HG02678 (cell line): ENCODE measurements at regions not wholly inside any gene's neighbourhood (a gene's known extent, or its start where the extent isn't known, plus 50 kb on each side); places are given as distances from the start of the nearest gene placed in this dataset.

ENCODE experiments used
- ATAC-seq: cut with Tn5 transposase; IDR thresholded peaks from one replicate; pipeline ENCODE4 v1.9.1; 2021; ENCODE audit warnings: mild to moderate bottlenecking, moderate library complexity; ENCODE audit not compliant: unreplicated experiment

- ATAC-seq: no peak
Measured at GRCh38 chr10:43866712-43867111, 218.0 kb upstream of the ZNF32 start.

DNA sequence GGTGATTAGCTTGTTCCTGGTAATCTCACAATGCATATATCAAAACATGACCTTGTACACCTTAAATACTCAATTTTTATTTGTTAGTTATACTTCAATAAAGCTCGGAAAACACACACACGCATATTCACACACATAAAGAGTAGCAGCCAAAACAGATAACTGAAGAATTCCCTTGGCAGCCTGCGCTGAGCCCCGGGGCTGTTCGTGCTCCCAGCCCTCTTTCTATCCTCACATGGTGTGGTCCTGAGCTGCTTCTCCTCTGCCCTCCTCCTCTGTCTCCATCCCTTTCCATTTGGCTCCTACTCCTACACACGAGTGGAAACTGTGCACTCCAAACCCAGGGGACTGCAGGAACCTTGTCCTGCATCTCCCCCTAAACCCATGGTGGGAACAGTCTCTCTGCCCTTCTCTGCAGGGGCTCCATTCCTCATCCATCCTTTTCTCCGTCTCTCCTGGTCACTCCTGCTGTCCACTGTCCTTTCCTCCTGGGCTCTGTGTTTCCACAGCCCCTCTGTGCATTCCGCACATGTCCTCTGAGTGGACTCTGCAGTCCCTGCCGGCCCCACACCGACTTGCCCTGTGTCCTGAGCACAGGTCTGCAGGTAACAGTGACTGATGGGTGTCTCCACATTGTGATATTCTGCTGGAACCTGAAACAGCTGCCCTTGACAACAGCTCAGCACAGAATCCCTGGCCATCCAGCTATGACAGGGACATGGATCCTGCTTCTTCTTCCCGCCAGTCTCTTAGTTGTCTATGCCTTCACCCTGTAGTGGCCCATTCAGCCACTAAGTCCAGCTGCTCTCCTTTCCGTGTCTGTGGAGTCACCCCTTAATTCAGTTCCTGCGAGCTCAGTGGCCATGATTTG is 216.8 kb upstream of the ZNF32 start:
- ATAC-seq: no peak

- ATAC-seq: no peak
Measured at GRCh38 chr10:43864656-43865055, 216.0 kb upstream of the ZNF32 start.

GRCh38 chr10:43863859-43864591 is 215.3 kb upstream of the ZNF32 start:
- no peak for ATAC-seq

DNA sequence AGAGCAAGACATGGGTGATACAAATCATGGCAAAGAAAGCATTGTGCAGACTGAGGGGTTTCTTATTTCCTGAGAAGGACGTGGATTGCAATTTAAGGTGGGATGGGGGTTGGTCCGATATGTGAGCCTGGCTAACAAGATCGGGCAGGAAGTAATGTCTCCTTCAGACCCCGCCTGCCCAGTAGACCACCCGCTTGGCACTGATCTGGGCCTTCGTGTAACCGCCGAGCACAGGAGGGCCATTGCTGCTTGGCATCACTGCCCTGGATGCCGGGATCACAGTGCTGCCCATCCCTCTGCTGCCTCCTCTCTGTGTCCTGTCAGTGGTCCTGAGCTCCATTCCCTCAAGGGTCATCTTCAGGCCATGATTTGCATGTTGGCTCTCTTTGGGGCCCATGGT is 214.6 kb upstream of the ZNF32 start:
- ATAC-seq: no peak

DNA sequence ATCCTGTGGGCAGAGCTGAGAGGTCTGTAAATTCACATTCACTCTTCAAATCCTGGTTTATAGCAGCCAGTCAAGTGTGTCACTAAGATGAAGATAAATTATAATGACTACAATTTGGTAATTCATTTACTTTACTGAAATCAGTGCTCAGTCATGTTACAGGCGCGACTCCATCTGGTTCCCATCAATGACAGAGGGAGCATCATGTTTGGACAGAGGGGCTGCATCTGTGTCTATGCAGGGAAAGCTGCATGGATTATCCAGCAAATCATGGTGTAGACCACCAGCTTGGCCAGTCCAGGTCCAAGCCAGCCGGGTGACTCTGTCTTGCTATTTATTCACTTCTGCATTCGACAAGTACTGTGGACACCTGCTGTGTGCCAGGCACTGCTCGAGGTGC is 214.1 kb upstream of the ZNF32 start:
- ATAC-seq: no peak

- no peak for ATAC-seq
Measured at GRCh38 chr10:43861966-43862751, 213.5 kb upstream of the ZNF32 start.

DNA sequence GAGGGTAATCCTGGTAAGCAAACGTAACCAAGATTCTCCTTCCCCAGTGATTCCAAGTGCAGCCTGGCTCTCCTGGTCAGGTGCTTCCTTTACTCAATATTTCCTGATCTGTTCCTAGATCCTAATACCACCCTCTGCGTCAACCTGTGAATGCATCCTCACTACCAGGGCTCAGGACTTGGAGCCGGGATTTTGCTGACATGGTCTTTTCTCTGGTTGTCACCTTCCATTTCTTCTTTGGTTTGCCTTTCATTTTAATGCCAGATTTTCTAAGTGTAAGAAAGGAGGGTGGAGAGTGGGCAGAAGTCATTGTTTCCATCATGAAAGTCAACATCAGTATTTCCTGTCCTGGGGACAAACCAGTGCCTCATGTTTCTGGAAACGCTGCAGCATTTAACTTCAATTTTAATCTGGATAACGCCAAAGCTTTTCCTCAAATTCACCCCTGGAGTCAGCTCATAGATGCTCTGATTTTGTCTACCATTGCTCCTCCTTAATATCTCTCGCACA is 210.4 kb upstream of the ZNF32 start:
- no peak for ATAC-seq

GRCh38 chr10:43857931-43858315 is 209.2 kb upstream of the ZNF32 start:
- ATAC-seq: no peak

- no peak for ATAC-seq
Measured at GRCh38 chr10:43857206-43857930, 208.7 kb upstream of the ZNF32 start.

DNA sequence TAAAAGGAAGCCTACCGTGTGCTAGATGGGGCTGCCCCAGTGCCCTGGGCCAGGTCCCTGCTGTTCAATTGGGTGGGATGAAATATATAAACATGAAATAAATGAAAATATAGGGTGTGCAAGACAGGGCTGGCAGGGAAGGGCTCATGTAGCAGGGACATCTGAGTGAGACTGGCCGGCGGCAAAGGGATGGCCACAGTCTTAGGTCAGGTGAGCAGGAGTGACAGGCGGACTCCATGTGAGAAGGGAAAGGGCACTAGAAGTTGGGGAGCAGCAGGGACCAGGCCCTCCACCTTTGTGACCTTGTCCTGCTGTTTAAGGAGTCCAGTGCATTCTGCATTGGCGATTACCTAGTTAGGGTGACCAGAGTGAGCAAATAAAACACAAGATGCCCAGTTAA is 207.6 kb upstream of the ZNF32 start:
- no peak for ATAC-seq

DNA sequence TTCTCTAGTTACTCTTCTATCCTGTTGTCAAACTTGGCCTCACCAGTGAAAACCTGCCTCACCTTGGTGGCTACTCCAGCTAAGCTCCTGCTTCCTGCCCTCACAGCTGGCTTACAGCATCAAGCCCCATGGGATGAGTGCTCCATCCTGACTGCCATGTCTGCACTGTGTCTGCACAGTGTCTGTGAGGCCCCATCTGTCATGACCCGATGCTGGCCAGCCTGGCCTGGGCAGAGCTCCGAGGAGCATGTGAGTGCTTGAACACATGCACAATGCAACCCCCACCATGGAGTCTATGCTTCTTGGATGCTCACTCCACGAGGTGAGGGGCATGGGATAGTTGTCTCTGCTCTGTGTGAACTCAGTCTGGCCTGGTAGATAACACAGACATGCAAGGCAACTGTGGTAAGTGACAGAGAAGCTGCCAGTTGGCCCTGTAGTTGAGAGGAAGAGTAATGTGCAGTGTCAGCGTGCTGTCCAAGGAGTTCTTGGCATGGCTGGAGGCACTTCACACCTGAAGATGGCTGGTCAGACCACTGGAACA is 207.1 kb upstream of the ZNF32 start:
- no peak for ATAC-seq

DNA sequence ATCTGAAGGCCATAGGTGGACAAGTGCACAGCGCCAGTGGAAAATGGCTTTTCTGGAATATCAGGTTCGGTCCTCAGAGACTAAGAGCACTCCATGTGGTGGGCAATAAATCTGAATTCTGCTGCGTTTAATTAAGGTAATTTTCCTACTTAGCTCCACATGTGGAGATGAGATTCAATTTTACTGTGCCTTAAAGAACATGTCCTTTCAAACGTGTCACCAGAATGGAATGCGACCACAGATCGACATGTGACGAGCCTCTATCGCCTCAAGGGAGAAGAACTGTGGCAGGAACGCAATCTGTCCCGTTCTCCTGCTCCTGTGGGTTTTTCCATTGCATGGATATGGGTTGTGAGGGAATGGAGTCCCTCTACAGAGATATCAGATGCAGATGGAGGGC is 205.3 kb upstream of the ZNF32 start:
- no peak for ATAC-seq

- ATAC-seq: no peak
Measured at GRCh38 chr10:43853369-43853768, 204.7 kb upstream of the ZNF32 start.

GRCh38 chr10:43852644-43853214 is 204.0 kb upstream of the ZNF32 start:
- ATAC-seq: no peak

GRCh38 chr10:43852149-43852548 is 203.5 kb upstream of the ZNF32 start:
- ATAC-seq: no peak

DNA sequence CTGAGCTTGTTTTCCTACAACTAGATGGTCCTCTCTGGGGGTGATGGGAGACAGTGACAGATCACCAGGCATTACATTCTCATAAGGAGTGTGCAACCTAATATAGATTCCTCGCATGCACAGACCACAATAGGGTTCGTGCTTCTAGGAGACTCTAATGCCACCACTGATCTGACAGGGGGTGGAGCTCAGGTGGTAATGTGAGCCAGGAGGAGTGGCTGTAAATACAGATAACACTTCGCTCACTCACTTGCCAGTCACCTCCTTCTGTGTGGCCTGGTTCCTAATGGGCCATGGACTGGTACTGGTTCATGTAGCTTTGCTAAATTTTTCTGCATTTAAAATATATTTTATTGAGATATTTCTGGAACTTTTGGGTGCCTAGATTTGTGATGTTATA is 202.3 kb upstream of the ZNF32 start:
- ATAC-seq: no peak

DNA sequence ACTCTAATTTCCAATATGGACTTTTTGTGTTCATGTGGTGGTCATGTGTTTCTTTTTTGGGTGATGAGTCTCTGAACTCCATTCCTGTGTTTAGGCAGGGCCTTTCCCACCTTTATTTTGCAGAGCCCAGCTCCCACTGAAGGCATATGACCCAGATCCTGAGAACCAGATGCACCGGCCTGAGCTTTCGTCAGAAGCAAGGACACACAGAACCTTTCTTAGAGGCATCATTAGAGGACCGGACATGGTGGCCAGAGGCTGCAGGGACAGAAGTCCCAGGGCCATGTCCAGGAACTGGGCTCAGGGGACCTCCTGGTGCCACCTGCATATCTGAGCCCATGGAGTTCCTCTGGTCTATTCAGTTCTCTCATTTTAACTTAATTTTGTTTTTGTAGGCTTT is 200.9 kb upstream of the ZNF32 start:
- no peak for ATAC-seq

- no peak for ATAC-seq
Measured at GRCh38 chr10:43846968-43847367, 198.3 kb upstream of the ZNF32 start.

- ATAC-seq: peak; percentile 49
Measured at GRCh38 chr10:43846187-43846680, 197.6 kb upstream of the ZNF32 start.
